Memory B cell (primary cell): ENCODE measurements at regions not wholly inside any gene's neighbourhood (a gene's known extent, or its start where the extent isn't known, plus 50 kb on each side); places are given as distances from the start of the nearest gene placed in this dataset.

ENCODE experiments used
- ATAC-seq: fragments of 150-1000 bp; cut with Tn5 transposase; 2 replicates; pipeline ENCODE4 v1.10.0; 2021; ENCODE audit warnings: low read depth, mild to moderate bottlenecking, moderate library complexity
- DNase-seq, 2 donors: peaks; one replicate each; pipeline ENCODE4 v3.0.0; 2022; ENCODE audit warnings: low spot score in 2 of 2
- H3K27ac Mint-ChIP-seq: one replicate; pipeline ENCODE4 v1.8.0; 2022; ENCODE audit warnings: mild to moderate bottlenecking, moderate library complexity, mixed read lengths
- H3K27me3 Mint-ChIP-seq: one replicate; pipeline ENCODE4 v1.8.0; 2022; ENCODE audit warnings: mixed read lengths
- H3K36me3 Mint-ChIP-seq: one replicate; pipeline ENCODE4 v1.8.0; 2022; ENCODE audit warnings: mild to moderate bottlenecking, mixed read lengths
- H3K4me1 Mint-ChIP-seq: one replicate; pipeline ENCODE4 v1.8.0; 2022; ENCODE audit warnings: mixed read lengths
- H3K4me3 Mint-ChIP-seq: one replicate; pipeline ENCODE4 v1.8.0; 2022; ENCODE audit warnings: mild to moderate bottlenecking, moderate library complexity, mixed read lengths
- H3K9me3 Mint-ChIP-seq: one replicate; pipeline ENCODE4 v1.8.0; 2022; ENCODE audit warnings: mixed read lengths

- no peak for DNase-seq
- Mint-ChIP-seq H3K4me3 (no peak overlapping the region), H3K9me3 (peaks cover under 1% of the 10 kb centered on the region), H3K4me1 (no peaks in the 10 kb centered on the region), H3K36me3 (no peaks in the 10 kb centered on the region), H3K27me3 (peaks cover under 1% of the 10 kb centered on the region), H3K27ac (no peak overlapping the region)
- ATAC-seq: no peak
Measured at GRCh38 chrX:21289232-21289631, 85.0 kb upstream of the CNKSR2 start.

- H3K27me3 Mint-ChIP-seq: no peaks in the 10 kb centered on the region
- ATAC-seq: no peak
- H3K36me3 Mint-ChIP-seq: no peaks in the 10 kb centered on the region
Measured at GRCh38 chrX:21295246-21295820, 78.9 kb upstream of the CNKSR2 start.

GRCh38 chrX:21305799-21306336, 68.3 kb upstream of the CNKSR2 start:
- Mint-ChIP-seq H3K4me1 (peaks cover 2% of the 10 kb centered on the region), H3K36me3 (no peaks in the 10 kb centered on the region), H3K9me3 (no peaks in the 10 kb centered on the region), H3K27me3 (no peaks in the 10 kb centered on the region), H3K27ac (peak overlapping the region; percentile 47), H3K4me3 (no peak overlapping the region)
- DNase-seq (no peak), ATAC-seq (no peak)

More at GRCh38 chrX:21295246-21295820, 78.9 kb upstream of the CNKSR2 start:
- no peak overlapping the region for H3K27ac Mint-ChIP-seq
- no peaks in the 10 kb centered on the region for H3K4me1 Mint-ChIP-seq
- H3K9me3 Mint-ChIP-seq: no peaks in the 10 kb centered on the region
- H3K4me3 Mint-ChIP-seq: no peak overlapping the region
- DNase-seq: no peak

GRCh38 chrX:21319323-21319722, 54.9 kb upstream of the CNKSR2 start:
- H3K27ac Mint-ChIP-seq: no peak overlapping the region
- H3K27me3 Mint-ChIP-seq: no peaks in the 10 kb centered on the region
- H3K9me3 Mint-ChIP-seq: peaks cover 4% of the 10 kb centered on the region
- DNase-seq (no peak), ATAC-seq (no peak)
- H3K4me3 Mint-ChIP-seq: no peak overlapping the region
- H3K36me3 Mint-ChIP-seq: peaks cover 5% of the 10 kb centered on the region
- no peaks in the 10 kb centered on the region for H3K4me1 Mint-ChIP-seq
